ENCODE measurements at regions not wholly inside any gene's neighbourhood (a gene's known extent, or its start where the extent isn't known, plus 50 kb on each side); places are given as distances from the start of the nearest gene placed in this dataset.

DNA sequence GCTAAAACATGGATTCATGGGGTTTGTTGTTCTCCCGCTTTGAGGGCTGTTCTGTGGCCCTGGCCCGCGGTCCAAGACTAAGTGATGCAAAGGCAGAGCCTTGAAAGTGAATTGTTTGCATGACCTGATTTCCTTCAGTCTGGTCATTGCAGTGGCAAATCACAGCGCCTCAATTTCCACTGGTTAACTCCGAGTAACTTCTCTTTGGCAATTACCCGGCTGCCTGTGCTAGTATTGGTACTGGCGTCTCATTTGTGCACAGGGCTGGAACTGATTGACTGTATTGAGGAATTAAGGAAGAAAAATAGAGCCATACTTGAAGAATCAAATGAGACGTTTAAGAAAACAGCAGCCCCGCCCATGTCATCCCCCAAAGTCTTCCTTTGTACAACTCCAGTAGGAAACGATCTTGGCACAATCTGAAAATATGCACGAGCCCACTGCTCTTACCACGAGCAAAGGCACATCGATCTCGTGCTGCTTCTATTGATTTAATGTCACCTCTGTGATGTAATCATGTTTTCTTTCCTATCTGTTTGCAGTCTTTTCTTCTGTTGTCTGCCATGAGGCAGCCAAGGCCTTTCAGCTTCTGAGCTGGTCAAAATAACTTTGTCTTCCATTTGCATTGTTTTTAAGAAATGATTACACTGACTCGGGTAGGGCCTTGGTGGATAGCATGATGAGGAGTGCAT lies 60.6 kb upstream of the SHH start:
- H3K9me3 ChIP-seq: no peaks in the 10 kb centered on the region
- intact Hi-C loops (cut with DNase I): no loop called here
- H3K4me3 ChIP-seq: no peak overlapping the region

DNA sequence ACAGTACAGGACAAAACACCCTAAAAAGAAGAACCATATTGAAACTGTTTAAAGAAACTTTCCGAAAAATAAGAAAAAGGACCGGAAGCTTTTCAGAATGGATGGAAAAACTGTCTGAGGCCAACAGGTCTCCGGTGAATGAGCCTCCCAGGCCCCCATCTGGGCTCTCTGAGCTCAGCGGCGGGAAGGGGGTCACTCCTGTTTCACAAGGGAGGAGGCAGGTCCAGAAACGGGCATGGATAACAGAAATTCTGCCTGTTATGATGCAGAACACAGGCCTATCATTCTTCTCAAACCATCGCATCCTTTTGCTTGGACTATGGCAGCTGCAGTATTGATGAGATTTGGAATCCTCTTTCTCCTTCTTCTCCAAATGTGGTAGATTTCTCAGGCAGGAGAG lies 58.9 kb upstream of the SHH start:
- no peaks in the 10 kb centered on the region for H3K4me1 ChIP-seq
- no peaks in the 10 kb centered on the region for H3K9me3 ChIP-seq
- intact Hi-C loops (cut with DNase I): no loop called here
- TF ChIP-seq, protein P1, sequence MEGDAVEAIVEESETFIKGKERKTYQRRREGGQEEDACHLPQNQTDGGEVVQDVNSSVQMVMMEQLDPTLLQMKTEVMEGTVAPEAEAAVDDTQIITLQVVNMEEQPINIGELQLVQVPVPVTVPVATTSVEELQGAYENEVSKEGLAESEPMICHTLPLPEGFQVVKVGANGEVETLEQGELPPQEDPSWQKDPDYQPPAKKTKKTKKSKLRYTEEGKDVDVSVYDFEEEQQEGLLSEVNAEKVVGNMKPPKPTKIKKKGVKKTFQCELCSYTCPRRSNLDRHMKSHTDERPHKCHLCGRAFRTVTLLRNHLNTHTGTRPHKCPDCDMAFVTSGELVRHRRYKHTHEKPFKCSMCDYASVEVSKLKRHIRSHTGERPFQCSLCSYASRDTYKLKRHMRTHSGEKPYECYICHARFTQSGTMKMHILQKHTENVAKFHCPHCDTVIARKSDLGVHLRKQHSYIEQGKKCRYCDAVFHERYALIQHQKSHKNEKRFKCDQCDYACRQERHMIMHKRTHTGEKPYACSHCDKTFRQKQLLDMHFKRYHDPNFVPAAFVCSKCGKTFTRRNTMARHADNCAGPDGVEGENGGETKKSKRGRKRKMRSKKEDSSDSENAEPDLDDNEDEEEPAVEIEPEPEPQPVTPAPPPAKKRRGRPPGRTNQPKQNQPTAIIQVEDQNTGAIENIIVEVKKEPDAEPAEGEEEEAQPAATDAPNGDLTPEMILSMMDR (IDR thresholded peaks at IDR 0.05): no peak
- DNase-seq (ENCODE audit: low spot score in 2 of 2): no peak
- no peak overlapping the region for H3K27ac ChIP-seq
- no peak overlapping the region for H3K4me3 ChIP-seq
- H3K36me3 ChIP-seq: no peaks in the 10 kb centered on the region
- no peaks in the 10 kb centered on the region for H3K27me3 ChIP-seq

More for the DNA sequence above, 60.6 kb upstream of the SHH start:
- H3K27ac ChIP-seq: no peak overlapping the region
- no peaks in the 10 kb centered on the region for H3K27me3 ChIP-seq
- no peaks in the 10 kb centered on the region for H3K4me1 ChIP-seq
- DNase-seq (ENCODE audit: low spot score in 2 of 2): no peak
- no peaks in the 10 kb centered on the region for H3K36me3 ChIP-seq
- TF ChIP-seq, protein P1 (IDR thresholded peaks at IDR 0.05): no peak

DNA sequence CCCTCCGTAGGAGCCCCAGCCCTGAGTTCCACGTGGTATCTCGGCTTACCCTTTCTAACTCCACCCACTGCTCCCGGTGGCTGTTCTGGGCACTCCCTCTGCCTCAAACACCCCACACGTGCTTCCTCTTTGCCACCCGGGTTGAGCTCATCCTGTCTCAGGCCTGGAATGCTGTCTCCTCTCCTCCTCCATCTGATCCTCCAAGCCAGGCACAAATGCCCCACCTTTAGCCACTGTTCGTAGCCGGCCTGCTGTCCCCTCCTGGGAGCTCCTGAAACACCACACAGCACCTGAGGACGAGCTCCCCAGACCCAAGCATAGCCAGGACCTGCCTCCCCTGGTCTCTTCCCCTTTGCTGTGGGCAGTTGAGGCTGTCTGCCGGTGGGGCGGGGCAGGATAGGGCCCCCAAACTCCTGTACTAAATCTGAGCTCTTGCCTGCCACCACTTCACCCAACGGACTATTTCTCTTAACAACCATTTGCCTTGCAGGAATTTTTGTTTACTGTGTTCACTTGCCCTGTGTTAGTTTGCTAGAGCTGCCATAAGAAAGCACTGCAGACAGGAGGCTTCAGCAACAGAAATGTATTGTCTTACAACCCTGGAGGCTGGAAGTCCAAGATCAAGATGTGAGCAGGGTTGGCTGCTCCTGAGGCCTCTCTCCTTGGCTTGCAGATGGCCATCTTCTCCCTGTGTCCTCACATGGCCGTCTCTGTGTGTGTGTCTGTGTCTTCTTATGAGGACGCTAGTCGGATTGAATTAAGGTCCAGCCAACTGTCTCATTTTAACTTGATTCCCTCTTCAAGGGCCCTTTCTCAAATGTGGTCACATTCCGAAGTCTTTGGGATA lies 58.3 kb upstream of the SHH start:
- no peaks in the 10 kb centered on the region for H3K36me3 ChIP-seq
- TF ChIP-seq, protein P1 (IDR thresholded peaks at IDR 0.05): no peak
- H3K27ac ChIP-seq: no peak overlapping the region
- intact Hi-C loops (cut with DNase I): no loop called here
- no peaks in the 10 kb centered on the region for H3K4me1 ChIP-seq
- H3K4me3 ChIP-seq: no peak overlapping the region
- peak in 1 of 2 donors; percentile 38 for DNase-seq (ENCODE audit: low spot score in 2 of 2)
- no peaks in the 10 kb centered on the region for H3K9me3 ChIP-seq
- no peaks in the 10 kb centered on the region for H3K27me3 ChIP-seq

DNA sequence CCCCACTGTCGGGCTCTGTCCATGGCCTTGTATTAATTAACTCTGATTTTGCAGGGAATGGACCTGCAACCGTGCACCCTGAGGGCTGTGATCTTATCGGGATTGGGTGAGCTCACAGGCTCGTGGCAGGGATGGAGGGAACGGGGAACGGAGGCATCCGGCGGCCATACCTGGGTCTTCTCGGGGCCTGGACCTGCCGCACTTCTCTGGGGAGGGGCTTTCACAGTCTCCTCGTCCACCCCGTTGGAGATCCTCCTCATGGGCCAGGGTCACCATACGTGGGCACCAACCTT lies 57.5 kb upstream of the SHH start:
- Histone ChIP-seq H3K9me3 (no peaks in the 10 kb centered on the region), H3K4me3 (no peak overlapping the region), H3K36me3 (no peaks in the 10 kb centered on the region), H3K27me3 (no peaks in the 10 kb centered on the region), H3K27ac (no peak overlapping the region), H3K4me1 (no peaks in the 10 kb centered on the region)
- TF ChIP-seq, protein P1 (IDR thresholded peaks at IDR 0.05): no peak
- DNase-seq (ENCODE audit: low spot score in 2 of 2): peak in 1 of 2 donors; percentile 42
- intact Hi-C loops (cut with DNase I): no loop called here

DNA sequence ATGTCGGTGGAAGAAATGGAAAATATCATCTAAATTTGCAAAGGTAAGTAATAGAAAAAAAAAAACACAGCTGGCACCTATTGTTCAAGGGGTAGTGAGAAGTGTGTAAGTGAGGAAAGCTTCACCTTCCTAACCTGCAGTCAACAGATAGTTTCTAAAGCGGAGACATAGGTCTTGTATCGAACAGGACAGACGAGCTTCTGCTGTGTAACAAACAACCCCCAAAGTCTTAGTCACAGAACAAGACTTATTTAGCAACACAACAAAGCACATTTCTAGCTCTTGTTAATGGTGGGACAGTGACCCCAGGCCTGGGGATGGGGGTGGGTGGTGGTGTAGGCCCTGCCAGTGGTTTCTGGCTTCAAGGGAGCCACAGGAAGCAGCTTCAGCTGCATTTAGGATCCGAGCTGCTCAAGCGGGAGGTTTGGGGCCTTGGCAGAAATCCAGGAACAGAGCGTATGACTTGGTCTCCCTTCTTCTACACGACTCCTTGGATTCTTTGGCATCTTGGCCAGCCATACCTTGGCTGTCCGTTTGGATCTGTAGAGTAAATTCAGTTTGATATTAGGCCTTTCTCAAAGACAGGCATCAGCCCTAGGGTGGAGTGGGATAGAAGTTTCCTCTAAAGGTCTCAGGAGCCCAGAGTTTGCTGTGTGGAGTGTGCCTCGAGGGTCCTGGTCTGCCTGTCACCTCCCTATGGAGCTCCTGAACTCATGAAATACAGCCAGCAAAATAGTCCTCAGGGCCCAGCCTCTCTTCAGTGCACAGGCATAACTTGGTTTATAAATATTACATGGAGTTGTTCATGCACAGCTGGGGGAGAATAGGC lies 56.9 kb upstream of the SHH start:
- H3K27ac ChIP-seq: no peak overlapping the region
- no peak overlapping the region for H3K4me3 ChIP-seq
- H3K4me1 ChIP-seq: no peaks in the 10 kb centered on the region
- no peaks in the 10 kb centered on the region for H3K9me3 ChIP-seq
- no peaks in the 10 kb centered on the region for H3K36me3 ChIP-seq
- TF ChIP-seq, protein P1 (IDR thresholded peaks at IDR 0.05): no peak
- peak in 1 of 2 donors; percentile 35 for DNase-seq (ENCODE audit: low spot score in 2 of 2)
- intact Hi-C loops (cut with DNase I): no loop called here
- no peaks in the 10 kb centered on the region for H3K27me3 ChIP-seq
